HG03571 (cell line): ENCODE measurements at regions not wholly inside any gene's neighbourhood (a gene's known extent, or its start where the extent isn't known, plus 50 kb on each side); places are given as distances from the start of the nearest gene placed in this dataset.
"Not testable (repeated sequence)": the region's sequence is repeated elsewhere in the genome, so short reads cannot be mapped to it uniquely, and the experiment has no call there.

Source experiments
- ATAC-seq: cut with Tn5 transposase; IDR thresholded peaks from one replicate; pipeline ENCODE4 v1.9.1; 2021; ENCODE audit not compliant: unreplicated experiment

- ATAC-seq, result no peak
These were observed 291.7 kb downstream of the ARL4A start for GRCh38 chr7:12979181-12979580.

- no peak for ATAC-seq
These were observed 294.7 kb downstream of the ARL4A start for GRCh38 chr7:12982178-12982577.

- no peak for ATAC-seq
These were observed 296.7 kb downstream of the ARL4A start for GRCh38 chr7:12984117-12984516.

- ATAC-seq, result no peak
These were observed 297.8 kb downstream of the ARL4A start for GRCh38 chr7:12985228-12985627.

- ATAC-seq, result no peak
These were observed 298.3 kb downstream of the ARL4A start for GRCh38 chr7:12985752-12986151.

GRCh38 chr7:12987238-12987637 is 299.8 kb downstream of the ARL4A start:
- ATAC-seq, result no peak

GRCh38 chr7:12990440-12990839 is 303.0 kb downstream of the ARL4A start:
- ATAC-seq, result no peak

GRCh38 chr7:12993025-12993424 is 305.6 kb downstream of the ARL4A start:
- no peak for ATAC-seq

GRCh38 chr7:12995912-12996469 is 308.6 kb downstream of the ARL4A start:
- no peak for ATAC-seq

GRCh38 chr7:13007331-13007730 is 319.9 kb downstream of the ARL4A start:
- no peak for ATAC-seq

GRCh38 chr7:13009517-13009916 is 322.1 kb downstream of the ARL4A start:
- ATAC-seq, result no peak

- no peak for ATAC-seq
These were observed 326.6 kb downstream of the ARL4A start for GRCh38 chr7:13014011-13014410.

- ATAC-seq, result no peak
These were observed 328.7 kb downstream of the ARL4A start for GRCh38 chr7:13016036-13016581.

- no peak for ATAC-seq
These were observed 329.3 kb downstream of the ARL4A start for GRCh38 chr7:13016592-13017332.

GRCh38 chr7:13017333-13017857 is 330.0 kb downstream of the ARL4A start:
- no peak for ATAC-seq

- ATAC-seq, result no peak
These were observed 330.4 kb downstream of the ARL4A start for GRCh38 chr7:13017881-13018280.

- no peak for ATAC-seq
These were observed 334.3 kb downstream of the ARL4A start for GRCh38 chr7:13021566-13022300.

GRCh38 chr7:13024121-13024674 is 336.8 kb downstream of the ARL4A start:
- no peak for ATAC-seq

- ATAC-seq, result not testable (repeated sequence)
These were observed 337.6 kb downstream of the ARL4A start for GRCh38 chr7:13025043-13025442.

- no peak for ATAC-seq
These were observed 339.9 kb downstream of the ARL4A start for GRCh38 chr7:13027321-13027720.
